IMR-90 (cell line): ENCODE measurements at regions not wholly inside any gene's neighbourhood (a gene's known extent, or its start where the extent isn't known, plus 50 kb on each side); places are given as distances from the start of the nearest gene placed in this dataset.

ENCODE experiments used
- ATAC-seq: fragments of 200-7000 bp; cut with Tn5 transposase; 2 replicates; pipeline ENCODE4 v1.9.1; 2020; ENCODE audit warnings: low read depth, mild to moderate bottlenecking, moderate library complexity
- BruUV-seq: library from RNA; stranded (reverse); fragments of 400-500 nt; replicated peaks from 2 replicates; lab custom pipeline; 2021; lab: Mats Ljungman, UMichigan
- CTCF ChIA-PET: fragments of 300-600 bp; formaldehyde crosslinking; extraction: SDS; loops from one replicate; lab custom pipeline; 2021; ENCODE audit warnings: antibody characterized with exemption; lab: Yijun Ruan, JAX
- POLR2A ChIA-PET: fragments of 300-600 bp; sonication (Branson Sonifier 250); formaldehyde crosslinking; loops from one replicate; lab custom pipeline; 2022; ENCODE audit warnings: antibody characterized with exemption; ENCODE audit not compliant: unreplicated experiment; lab: Charles Lee
- DNase-seq: peaks from one replicate; pipeline ENCODE4 v3.0.0; 2013
- H2AFZ ChIP-seq: replicated peaks from 2 replicates; pipeline ENCODE3; 2013; ENCODE audit warnings: low read length, mild to moderate bottlenecking; ENCODE audit not compliant: poor library complexity
- H2AK5ac ChIP-seq: 2 replicates; pipeline ENCODE4 v1.6.1; 2013; ENCODE audit warnings: low read depth, low read length, inconsistent platforms
- H2AK9ac ChIP-seq: replicated peaks from 2 replicates; pipeline ENCODE3; 2013; ENCODE audit warnings: mild to moderate bottlenecking, low read depth, low read length, moderate library complexity; ENCODE audit not compliant: poor library complexity
- H2BK120ac ChIP-seq: 2 replicates; pipeline ENCODE4 v1.6.1; 2013; ENCODE audit warnings: low read depth, low read length, inconsistent platforms
- H2BK15ac ChIP-seq: 3 replicates; pipeline ENCODE4 v1.6.1; 2013; ENCODE audit warnings: low read depth, low read length, inconsistent platforms
- H2BK20ac ChIP-seq: 2 replicates; pipeline ENCODE4 v1.6.1; 2013; ENCODE audit warnings: low read depth, mild to moderate bottlenecking, inconsistent platforms, low read length, moderate library complexity
- H2BK5ac ChIP-seq: 2 replicates; pipeline ENCODE4 v1.6.1; 2013; ENCODE audit warnings: mild to moderate bottlenecking, low read depth, low read length, inconsistent platforms; ENCODE audit not compliant: poor library complexity, severe bottlenecking
- H3K14ac ChIP-seq: replicated peaks from 2 replicates; pipeline ENCODE4 v1.6.1; 2013; ENCODE audit warnings: low read depth, low read length, inconsistent platforms
- H3K18ac ChIP-seq: 2 replicates; pipeline ENCODE4 v1.6.1; 2013; ENCODE audit warnings: low read depth, low read length, control low read depth
- H3K23ac ChIP-seq: 2 replicates; pipeline ENCODE4 v1.6.1; 2013; ENCODE audit warnings: low read depth, low read length, inconsistent platforms
- H3K27ac ChIP-seq: 2 replicates; pipeline ENCODE4 v1.5.1; 2013; ENCODE audit warnings: mild to moderate bottlenecking, control low read depth, low read length; ENCODE audit not compliant: insufficient read depth
- H3K27me3 ChIP-seq: 2 replicates; pipeline ENCODE4 v1.6.1; 2013; ENCODE audit warnings: low read length; ENCODE audit not compliant: control insufficient read depth, insufficient read depth
- H3K36me3 ChIP-seq: 2 replicates; pipeline ENCODE4 v1.6.1; 2013; ENCODE audit warnings: low read length, mixed read lengths; ENCODE audit not compliant: control insufficient read depth, insufficient read depth
- H3K4ac ChIP-seq: 2 replicates; pipeline ENCODE4 v1.6.1; 2013; ENCODE audit warnings: low read depth, low read length, inconsistent platforms
- H3K4me1 ChIP-seq: 2 replicates; pipeline ENCODE4 v1.6.1; 2013; ENCODE audit warnings: low read length, mixed read lengths; ENCODE audit not compliant: control insufficient read depth, insufficient read depth
- H3K4me2 ChIP-seq: 2 replicates; pipeline ENCODE4 v1.6.1; 2013; ENCODE audit warnings: low read depth, mild to moderate bottlenecking, control low read depth, low read length, moderate library complexity
- H3K4me3 ChIP-seq: 2 replicates; pipeline ENCODE4 v1.5.1; 2013; ENCODE audit warnings: low read depth, mild to moderate bottlenecking, control low read depth, low read length, moderate library complexity; ENCODE audit not compliant: insufficient read depth
- H3K56ac ChIP-seq: 2 replicates; pipeline ENCODE4 v1.6.1; 2013; ENCODE audit warnings: low read length, inconsistent platforms; ENCODE audit not compliant: insufficient read depth; ENCODE audit errors: extremely low read depth
- H3K79me1 ChIP-seq, 2 experiments: 2 replicates each; pipeline ENCODE4 v1.6.1; 2013; ENCODE audit warnings: low read length in 2 of 2, inconsistent platforms in 1 of 2, low read depth in 1 of 2
- H3K9ac ChIP-seq: 2 replicates; pipeline ENCODE4 v1.6.1; 2013; ENCODE audit warnings: low read depth, low read length, control low read depth
- H3K9me1 ChIP-seq: 2 replicates; pipeline ENCODE4 v1.6.1; 2013; ENCODE audit warnings: low read length, inconsistent platforms; ENCODE audit not compliant: insufficient read depth
- H3K9me3 ChIP-seq: 2 replicates; pipeline ENCODE4 v1.6.1; 2013; ENCODE audit warnings: low read length; ENCODE audit not compliant: control insufficient read depth, insufficient read depth
- H4K20me1 ChIP-seq: 2 replicates; pipeline ENCODE4 v1.6.1; 2013; ENCODE audit warnings: low read length, inconsistent platforms; ENCODE audit not compliant: insufficient read depth
- H4K5ac ChIP-seq: 2 replicates; pipeline ENCODE4 v1.6.1; 2013; ENCODE audit warnings: mild to moderate bottlenecking, low read depth, low read length, control low read depth
- H4K8ac ChIP-seq, 2 experiments: 2 replicates each; pipeline ENCODE4 v1.6.1; 2013; ENCODE audit warnings: low read depth in 2 of 2, low read length in 2 of 2, control low read depth in 1 of 2, inconsistent platforms in 1 of 2
- H4K91ac ChIP-seq: 2 replicates; pipeline ENCODE4 v1.6.1; 2013; ENCODE audit warnings: low read depth, low read length, inconsistent platforms; ENCODE audit not compliant: insufficient read depth
- BHLHE40 ChIP-seq: fragments of 150-350 bp; IDR thresholded peaks from 2 replicates; pipeline ENCODE4 v1.6.1; 2016; ENCODE audit warnings: mild to moderate bottlenecking, low read depth, low read length
- RAD21 ChIP-seq: IDR thresholded peaks from 2 replicates; pipeline ENCODE4 v1.6.1; 2012; ENCODE audit warnings: low read length, improper control_type of control experiment
- WGBS, 2 experiments: methylation state at CpG; one replicate each; pipeline versions ENCODE4 v1.1.5 to v1.1.7; 2013; ENCODE audit warnings: missing lambda C conversion rate in 2 of 2; ENCODE audit not compliant: insufficient read length in 1 of 2; ENCODE audit errors: extremely low coverage in 2 of 2; 5-methylcytosine and 5-hydroxymethylcytosine counted together
- dilution Hi-C: fragments of 300-500 bp; cut with HindIII; formaldehyde crosslinking; loops from one replicate; pipeline ENCODE4 v1.14.3; 2018; ENCODE audit warnings: low sequenced_read_pairs; ENCODE audit not compliant: unreplicated experiment
- in situ Hi-C: fragments of 300-500 bp; cut with MboI; formaldehyde crosslinking; loops from 3 replicates; pipeline ENCODE4 v1.14.3; 2019; ENCODE audit warnings: low sequenced_read_pairs, inconsistent platforms, mixed read lengths
- intact Hi-C: fragments of 100-400 bp; cut with micrococcal nuclease; formaldehyde crosslinking; loops from 2 replicates; pipeline ENCODE4 v1.10.0; 2022
- TF ChIP-seq, protein P1 (sequence below): conservative IDR thresholded peaks from 2 replicates; pipeline ENCODE4 v1.5.1; 2012; ENCODE audit warnings: mild to moderate bottlenecking, low read depth, low read length, improper control_type of control experiment

DNA sequence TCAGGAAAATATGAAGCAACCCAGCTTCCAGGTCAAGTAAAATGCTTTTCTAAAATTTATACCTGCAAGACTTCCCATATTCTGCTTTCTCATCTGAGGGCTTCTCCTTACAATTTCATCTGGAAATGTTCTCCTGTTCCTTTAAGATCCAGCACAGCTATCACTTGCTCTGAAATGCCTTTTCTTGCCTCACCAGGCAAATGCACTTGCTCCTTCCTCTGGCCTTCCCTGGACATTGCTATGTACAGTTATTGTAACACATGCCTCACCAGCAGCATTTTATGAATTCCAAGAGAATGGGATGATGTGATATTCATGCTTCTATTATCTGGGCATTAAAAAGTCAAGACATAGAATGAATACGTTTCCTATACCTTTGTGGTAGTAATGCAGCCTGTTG, 842.1 kb upstream of the INTU start:
- Histone ChIP-seq H3K14ac (no peak overlapping the region; the same call in 1 of the 2 replicates), H3K79me1 (no peaks in the 10 kb centered on the region), H3K36me3 (no peaks in the 10 kb centered on the region), H4K91ac (no peak overlapping the region), H2AFZ (no peak overlapping the region), H2BK120ac (peak overlapping the region; percentile 0; the same call in 1 of the 2 replicates), H3K23ac (no peak overlapping the region), H4K5ac (no peak overlapping the region), H3K56ac (no peak overlapping the region), H2BK5ac (no peak overlapping the region), H3K9ac (no peak overlapping the region), H3K9me1 (no peaks in the 10 kb centered on the region), H4K8ac (no peak overlapping the region), H2BK15ac (no peak overlapping the region), H2BK20ac (no peak overlapping the region; the same call in 1 of the 2 replicates), H3K4ac (no peak overlapping the region), H3K27me3 (no peaks in the 10 kb centered on the region), H3K4me2 (no peak overlapping the region), H4K20me1 (no peaks in the 10 kb centered on the region), H3K27ac (no peak overlapping the region), H2AK9ac (no peak overlapping the region), H3K18ac (no peak overlapping the region), H3K4me3 (no peak overlapping the region), H3K9me3 (no peaks in the 10 kb centered on the region), H2AK5ac (no peak overlapping the region), H3K4me1 (no peaks in the 10 kb centered on the region)
- TF ChIP-seq BHLHE40 = no peak
- peak; percentile 45 for TF ChIP-seq RAD21
- TF ChIP-seq, protein P1, sequence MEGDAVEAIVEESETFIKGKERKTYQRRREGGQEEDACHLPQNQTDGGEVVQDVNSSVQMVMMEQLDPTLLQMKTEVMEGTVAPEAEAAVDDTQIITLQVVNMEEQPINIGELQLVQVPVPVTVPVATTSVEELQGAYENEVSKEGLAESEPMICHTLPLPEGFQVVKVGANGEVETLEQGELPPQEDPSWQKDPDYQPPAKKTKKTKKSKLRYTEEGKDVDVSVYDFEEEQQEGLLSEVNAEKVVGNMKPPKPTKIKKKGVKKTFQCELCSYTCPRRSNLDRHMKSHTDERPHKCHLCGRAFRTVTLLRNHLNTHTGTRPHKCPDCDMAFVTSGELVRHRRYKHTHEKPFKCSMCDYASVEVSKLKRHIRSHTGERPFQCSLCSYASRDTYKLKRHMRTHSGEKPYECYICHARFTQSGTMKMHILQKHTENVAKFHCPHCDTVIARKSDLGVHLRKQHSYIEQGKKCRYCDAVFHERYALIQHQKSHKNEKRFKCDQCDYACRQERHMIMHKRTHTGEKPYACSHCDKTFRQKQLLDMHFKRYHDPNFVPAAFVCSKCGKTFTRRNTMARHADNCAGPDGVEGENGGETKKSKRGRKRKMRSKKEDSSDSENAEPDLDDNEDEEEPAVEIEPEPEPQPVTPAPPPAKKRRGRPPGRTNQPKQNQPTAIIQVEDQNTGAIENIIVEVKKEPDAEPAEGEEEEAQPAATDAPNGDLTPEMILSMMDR = peak; percentile 31
- ChIA-PET POLR2A (no interaction called here), CTCF (interaction anchor here (1.3 kb wide), 1 partner anchor 13 kb away, joined by 3 read pairs; no protein-coding TSS in a partner anchor)
- DNase-seq (peak; percentile 66), ATAC-seq (peak; percentile 85)
- dilution Hi-C loops = no loop called here
- in situ Hi-C loops = no loop called here
- BruUV-seq = no TSS peak
- WGBS, 2 experiments = no CpG with 5 or more reads among the region's 1 CpG
- intact Hi-C loops = loop anchor here (5.0 kb wide), 1 partner anchor 612 kb away; no protein-coding TSS in a partner anchor
